ENCODE measurements at regions not wholly inside any gene's neighbourhood (a gene's known extent, or its start where the extent isn't known, plus 50 kb on each side); places are given as distances from the start of the nearest gene placed in this dataset.

- Histone ChIP-seq H3K27ac (ENCODE audit: low read length) (no peak overlapping the region), H3K36me3 (ENCODE audit: control insufficient read depth, low read depth, low read length) (no peaks in the 10 kb centered on the region), H3K4me3 (ENCODE audit: low read length) (no peak overlapping the region), H3K27me3 (ENCODE audit: control insufficient read depth, insufficient read depth, low read length) (no peaks in the 10 kb centered on the region), H3K9ac (ENCODE audit: low read length) (no peak overlapping the region), H3K4me1 (ENCODE audit: control insufficient read depth, low read depth, low read length) (no peaks in the 10 kb centered on the region), H3K9me3 (ENCODE audit: control insufficient read depth, low read depth, low read length) (no peaks in the 10 kb centered on the region)
Observed at GRCh38 chr7:41487229-41487940, 215.5 kb downstream of the INHBA start.

- Histone ChIP-seq H3K36me3 (ENCODE audit: control insufficient read depth, low read depth, low read length) (no peaks in the 10 kb centered on the region), H3K4me1 (ENCODE audit: control insufficient read depth, low read depth, low read length) (no peaks in the 10 kb centered on the region), H3K4me3 (ENCODE audit: low read length) (no peak overlapping the region), H3K9me3 (ENCODE audit: control insufficient read depth, low read depth, low read length) (peaks cover 6% of the 10 kb centered on the region), H3K27me3 (ENCODE audit: control insufficient read depth, insufficient read depth, low read length) (no peaks in the 10 kb centered on the region), H3K27ac (ENCODE audit: low read length) (no peak overlapping the region), H3K9ac (ENCODE audit: low read length) (no peak overlapping the region)
Observed at GRCh38 chr7:41481353-41481752, 221.5 kb downstream of the INHBA start.

- H3K9ac ChIP-seq (ENCODE audit: low read length): no peak overlapping the region
- no peak overlapping the region for H3K4me3 ChIP-seq (ENCODE audit: low read length)
- no peak overlapping the region for H3K27ac ChIP-seq (ENCODE audit: low read length)
- H3K9me3 ChIP-seq (ENCODE audit: control insufficient read depth, low read depth, low read length): peaks cover 6% of the 10 kb centered on the region
- no peaks in the 10 kb centered on the region for H3K27me3 ChIP-seq (ENCODE audit: control insufficient read depth, insufficient read depth, low read length)
- no peaks in the 10 kb centered on the region for H3K36me3 ChIP-seq (ENCODE audit: control insufficient read depth, low read depth, low read length)
- no peaks in the 10 kb centered on the region for H3K4me1 ChIP-seq (ENCODE audit: control insufficient read depth, low read depth, low read length)
Observed at GRCh38 chr7:41478187-41478586, 224.7 kb downstream of the INHBA start.

- H3K27me3 ChIP-seq (ENCODE audit: control insufficient read depth, insufficient read depth, low read length): no peaks in the 10 kb centered on the region
- no peaks in the 10 kb centered on the region for H3K4me1 ChIP-seq (ENCODE audit: control insufficient read depth, low read depth, low read length)
- H3K9me3 ChIP-seq (ENCODE audit: control insufficient read depth, low read depth, low read length): peaks cover 6% of the 10 kb centered on the region
- no peak overlapping the region for H3K4me3 ChIP-seq (ENCODE audit: low read length)
- H3K36me3 ChIP-seq (ENCODE audit: control insufficient read depth, low read depth, low read length): no peaks in the 10 kb centered on the region
- H3K9ac ChIP-seq (ENCODE audit: low read length): no peak overlapping the region
- H3K27ac ChIP-seq (ENCODE audit: low read length): no peak overlapping the region
Observed at GRCh38 chr7:41476460-41476803, 226.5 kb downstream of the INHBA start.

- H3K9me3 ChIP-seq (ENCODE audit: control insufficient read depth, low read depth, low read length): peaks cover 6% of the 10 kb centered on the region
- no peaks in the 10 kb centered on the region for H3K36me3 ChIP-seq (ENCODE audit: control insufficient read depth, low read depth, low read length)
- H3K27ac ChIP-seq (ENCODE audit: low read length): no peak overlapping the region
- H3K27me3 ChIP-seq (ENCODE audit: control insufficient read depth, insufficient read depth, low read length): no peaks in the 10 kb centered on the region
- H3K9ac ChIP-seq (ENCODE audit: low read length): no peak overlapping the region
- peaks cover 3% of the 10 kb centered on the region for H3K4me1 ChIP-seq (ENCODE audit: control insufficient read depth, low read depth, low read length)
- H3K4me3 ChIP-seq (ENCODE audit: low read length): no peak overlapping the region
Observed at GRCh38 chr7:41475801-41476459, 227.0 kb downstream of the INHBA start.

- Histone ChIP-seq H3K27ac (ENCODE audit: low read length) (no peak overlapping the region), H3K4me3 (ENCODE audit: low read length) (no peak overlapping the region), H3K4me1 (ENCODE audit: control insufficient read depth, low read depth, low read length) (peaks cover 5% of the 10 kb centered on the region), H3K36me3 (ENCODE audit: control insufficient read depth, low read depth, low read length) (no peaks in the 10 kb centered on the region), H3K27me3 (ENCODE audit: control insufficient read depth, insufficient read depth, low read length) (no peaks in the 10 kb centered on the region), H3K9ac (ENCODE audit: low read length) (no peak overlapping the region), H3K9me3 (ENCODE audit: control insufficient read depth, low read depth, low read length) (no peaks in the 10 kb centered on the region)
Observed at GRCh38 chr7:41472427-41473125, 230.3 kb downstream of the INHBA start.

GRCh38 chr7:41470081-41470480 is 232.8 kb downstream of the INHBA start:
- Histone ChIP-seq H3K27ac (ENCODE audit: low read length) (no peak overlapping the region), H3K9me3 (ENCODE audit: control insufficient read depth, low read depth, low read length) (no peaks in the 10 kb centered on the region), H3K4me3 (ENCODE audit: low read length) (no peak overlapping the region), H3K27me3 (ENCODE audit: control insufficient read depth, insufficient read depth, low read length) (no peaks in the 10 kb centered on the region), H3K4me1 (ENCODE audit: control insufficient read depth, low read depth, low read length) (peaks cover 5% of the 10 kb centered on the region), H3K36me3 (ENCODE audit: control insufficient read depth, low read depth, low read length) (no peaks in the 10 kb centered on the region), H3K9ac (ENCODE audit: low read length) (no peak overlapping the region)

GRCh38 chr7:41467596-41467995 is 235.3 kb downstream of the INHBA start:
- Histone ChIP-seq H3K9ac (ENCODE audit: low read length) (no peak overlapping the region), H3K27me3 (ENCODE audit: control insufficient read depth, insufficient read depth, low read length) (no peaks in the 10 kb centered on the region), H3K27ac (ENCODE audit: low read length) (no peak overlapping the region), H3K36me3 (ENCODE audit: control insufficient read depth, low read depth, low read length) (no peaks in the 10 kb centered on the region), H3K9me3 (ENCODE audit: control insufficient read depth, low read depth, low read length) (no peaks in the 10 kb centered on the region), H3K4me3 (ENCODE audit: low read length) (no peak overlapping the region), H3K4me1 (ENCODE audit: control insufficient read depth, low read depth, low read length) (peaks cover 5% of the 10 kb centered on the region)

GRCh38 chr7:41466760-41467384 is 236.0 kb downstream of the INHBA start:
- Histone ChIP-seq H3K9ac (ENCODE audit: low read length) (no peak overlapping the region), H3K4me3 (ENCODE audit: low read length) (no peak overlapping the region), H3K9me3 (ENCODE audit: control insufficient read depth, low read depth, low read length) (no peaks in the 10 kb centered on the region), H3K4me1 (ENCODE audit: control insufficient read depth, low read depth, low read length) (peaks cover 5% of the 10 kb centered on the region), H3K27me3 (ENCODE audit: control insufficient read depth, insufficient read depth, low read length) (no peaks in the 10 kb centered on the region), H3K36me3 (ENCODE audit: control insufficient read depth, low read depth, low read length) (no peaks in the 10 kb centered on the region), H3K27ac (ENCODE audit: low read length) (no peak overlapping the region)

GRCh38 chr7:41465571-41465970 is 237.3 kb downstream of the INHBA start:
- Histone ChIP-seq H3K4me3 (ENCODE audit: low read length) (no peak overlapping the region), H3K36me3 (ENCODE audit: control insufficient read depth, low read depth, low read length) (no peaks in the 10 kb centered on the region), H3K9me3 (ENCODE audit: control insufficient read depth, low read depth, low read length) (no peaks in the 10 kb centered on the region), H3K9ac (ENCODE audit: low read length) (no peak overlapping the region), H3K27ac (ENCODE audit: low read length) (no peak overlapping the region), H3K4me1 (ENCODE audit: control insufficient read depth, low read depth, low read length) (no peaks in the 10 kb centered on the region), H3K27me3 (ENCODE audit: control insufficient read depth, insufficient read depth, low read length) (no peaks in the 10 kb centered on the region)

GRCh38 chr7:41463770-41464470 is 239.0 kb downstream of the INHBA start:
- no peaks in the 10 kb centered on the region for H3K9me3 ChIP-seq (ENCODE audit: control insufficient read depth, low read depth, low read length)
- no peak overlapping the region for H3K4me3 ChIP-seq (ENCODE audit: low read length)
- no peaks in the 10 kb centered on the region for H3K4me1 ChIP-seq (ENCODE audit: control insufficient read depth, low read depth, low read length)
- H3K9ac ChIP-seq (ENCODE audit: low read length): no peak overlapping the region
- H3K36me3 ChIP-seq (ENCODE audit: control insufficient read depth, low read depth, low read length): no peaks in the 10 kb centered on the region
- H3K27me3 ChIP-seq (ENCODE audit: control insufficient read depth, insufficient read depth, low read length): no peaks in the 10 kb centered on the region
- H3K27ac ChIP-seq (ENCODE audit: low read length): no peak overlapping the region
